CD8-positive, alpha-beta memory T cell (primary cell): ENCODE measurements at regions not wholly inside any gene's neighbourhood (a gene's known extent, or its start where the extent isn't known, plus 50 kb on each side); places are given as distances from the start of the nearest gene placed in this dataset.

Experiments used
- CTCF ChIA-PET: fragments of 350-600 bp; sonication (Branson Sonifier 250); formaldehyde crosslinking; loops from one replicate; lab custom pipeline; 2021; ENCODE audit warnings: antibody characterized with exemption; lab: Charles Lee
- POLR2A ChIA-PET: fragments of 350-600 bp; sonication (Branson Sonifier 250); formaldehyde crosslinking; loops from one replicate; lab custom pipeline; 2021; ENCODE audit warnings: antibody characterized with exemption; lab: Charles Lee
- DNase-seq, 5 donors: peaks; one replicate each; pipeline versions ENCODE4 v3.0.0 to v3.0.0-alpha.2; 2020 to 2022; ENCODE audit warnings: mixed read lengths in 1 of 5
- H3K27ac ChIP-seq: one replicate; pipeline ENCODE4 v1.7.0; 2013; ENCODE audit warnings: low read depth, mild to moderate bottlenecking, low read length, moderate library complexity
- H3K27me3 ChIP-seq: 2 replicates; pipeline ENCODE4 v1.7.0; 2013; ENCODE audit warnings: low read length, mild to moderate bottlenecking; ENCODE audit not compliant: insufficient read depth, poor library complexity, severe bottlenecking
- H3K36me3 ChIP-seq: 2 replicates; pipeline ENCODE4 v1.7.0; 2013; ENCODE audit warnings: mild to moderate bottlenecking, low read length, moderate library complexity; ENCODE audit not compliant: insufficient read depth
- H3K4me1 ChIP-seq: 2 replicates; pipeline ENCODE4 v1.7.0; 2013; ENCODE audit warnings: mild to moderate bottlenecking, low read length, moderate library complexity; ENCODE audit not compliant: insufficient read depth
- H3K4me3 ChIP-seq: 2 replicates; pipeline ENCODE4 v1.7.0; 2013; ENCODE audit warnings: mild to moderate bottlenecking, low read length
- H3K9me3 ChIP-seq: 2 replicates; pipeline ENCODE4 v1.7.0; 2013; ENCODE audit warnings: mild to moderate bottlenecking, low read length
- H3K27ac Mint-ChIP-seq, 8 donors: one replicate each; pipeline ENCODE4 v1.8.0; 2020 to 2021; ENCODE audit warnings: mixed read lengths in 8 of 8, mild to moderate bottlenecking in 6 of 8, inconsistent platforms in 3 of 8, moderate library complexity in 3 of 8
- H3K27me3 Mint-ChIP-seq, 2 donors: one replicate each; pipeline ENCODE4 v1.8.0; 2020 to 2021; ENCODE audit warnings: mixed read lengths in 2 of 2, mild to moderate bottlenecking in 1 of 2, moderate library complexity in 1 of 2
- H3K36me3 Mint-ChIP-seq, 3 donors: one replicate each; pipeline ENCODE4 v1.8.0; 2020 to 2021; ENCODE audit warnings: mixed read lengths in 3 of 3, inconsistent platforms in 1 of 3, mild to moderate bottlenecking in 1 of 3
- H3K4me1 Mint-ChIP-seq, 3 donors: one replicate each; pipeline ENCODE4 v1.8.0; 2020 to 2021; ENCODE audit warnings: mixed read lengths in 3 of 3, inconsistent platforms in 1 of 3, mild to moderate bottlenecking in 1 of 3
- H3K4me3 Mint-ChIP-seq, 7 donors: one replicate each; pipeline ENCODE4 v1.8.0; 2020 to 2021; ENCODE audit warnings: mixed read lengths in 7 of 7, mild to moderate bottlenecking in 6 of 7, moderate library complexity in 4 of 7, inconsistent platforms in 2 of 7
- H3K9me3 Mint-ChIP-seq, 5 donors: one replicate each; pipeline ENCODE4 v1.8.0; 2020 to 2022; ENCODE audit warnings: mixed read lengths in 5 of 5, mild to moderate bottlenecking in 3 of 5, moderate library complexity in 2 of 5, inconsistent platforms in 1 of 5

DNA sequence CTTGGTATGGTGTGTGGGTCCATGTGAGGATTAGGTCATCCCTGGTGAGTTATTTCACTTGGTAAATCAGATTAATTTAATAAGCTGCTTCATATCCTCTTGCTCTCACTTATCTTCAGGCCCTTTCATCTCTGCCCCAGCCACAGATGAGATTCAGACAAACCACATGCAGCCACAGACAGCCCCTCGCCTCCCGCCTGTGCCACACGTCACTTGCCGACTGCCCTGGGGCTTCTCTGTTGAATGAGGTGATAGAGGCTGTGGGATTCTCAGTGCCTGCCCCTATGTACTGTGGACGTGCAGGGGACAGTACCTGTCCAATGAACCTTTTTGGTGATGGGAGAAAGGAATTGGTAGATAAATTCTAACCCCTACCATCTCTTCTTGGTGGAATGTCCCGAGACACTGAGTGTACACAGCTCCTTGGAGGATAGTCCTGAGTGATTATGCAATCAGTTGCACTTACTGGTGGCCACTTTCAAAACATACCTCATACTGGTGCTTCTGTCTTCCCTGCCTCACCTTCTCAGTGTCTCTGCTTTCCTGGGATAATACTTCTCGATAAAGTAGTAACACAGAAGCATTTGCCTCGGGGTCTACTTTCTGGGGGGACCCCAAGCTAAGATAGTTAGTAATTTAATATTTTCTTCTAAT lies 248.7 kb downstream of the TTC6 start:
- H3K4me3 ChIP-seq, result no peak overlapping the region
- CTCF ChIA-PET, result no interaction called here
- H3K4me3 Mint-ChIP-seq, result no peak overlapping the region
- no peaks in the 10 kb centered on the region for H3K4me1 ChIP-seq
- H3K9me3 ChIP-seq, result no peaks in the 10 kb centered on the region
- POLR2A ChIA-PET, result no interaction called here
- peaks cover 0 to 2% (median 0%) of the 10 kb centered on the region in 3 donors for H3K36me3 Mint-ChIP-seq
- H3K36me3 ChIP-seq, result no peaks in the 10 kb centered on the region
- DNase-seq, result no peak
- H3K27ac ChIP-seq, result no peak overlapping the region
- H3K4me1 Mint-ChIP-seq, result no peaks in the 10 kb centered on the region
- no peaks in the 10 kb centered on the region for H3K27me3 ChIP-seq
- no peaks in the 10 kb centered on the region for H3K27me3 Mint-ChIP-seq
- H3K27ac Mint-ChIP-seq, result no peak overlapping the region
- peaks cover 0 to 10% (median 5%) of the 10 kb centered on the region in 5 donors for H3K9me3 Mint-ChIP-seq

DNA sequence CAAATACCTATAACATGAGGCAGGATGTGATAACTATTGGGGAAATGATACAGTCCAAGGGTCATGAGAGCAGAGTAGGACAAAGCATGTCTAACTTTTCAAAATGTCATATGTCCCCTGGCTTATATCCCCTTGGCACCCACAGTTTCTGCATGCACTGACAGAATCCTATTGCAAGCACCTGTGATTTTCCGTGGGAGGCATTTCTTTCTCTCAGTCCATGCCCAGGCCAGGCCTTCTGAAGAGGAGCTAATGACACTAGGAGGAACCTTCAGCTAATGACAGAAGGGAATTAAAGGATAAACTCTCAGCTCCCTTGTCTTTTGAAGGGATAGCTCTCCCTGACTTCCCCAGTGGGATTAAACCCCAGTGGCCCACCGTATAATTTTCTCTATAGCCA lies 249.2 kb downstream of the TTC6 start:
- Histone ChIP-seq H3K27me3 (no peaks in the 10 kb centered on the region), H3K4me3 (no peak overlapping the region), H3K36me3 (no peaks in the 10 kb centered on the region), H3K4me1 (no peaks in the 10 kb centered on the region), H3K9me3 (no peaks in the 10 kb centered on the region), H3K27ac (no peak overlapping the region)
- Mint-ChIP-seq H3K4me1 (no peaks in the 10 kb centered on the region), H3K4me3 (no peak overlapping the region), H3K27me3 (no peaks in the 10 kb centered on the region), H3K36me3 (peaks cover 0 to 2% (median 0%) of the 10 kb centered on the region in 3 donors), H3K27ac (no peak overlapping the region), H3K9me3 (peaks cover 0 to 5% (median 3%) of the 10 kb centered on the region in 5 donors)
- POLR2A ChIA-PET, result no interaction called here
- DNase-seq, result no peak
- CTCF ChIA-PET, result no interaction called here

DNA sequence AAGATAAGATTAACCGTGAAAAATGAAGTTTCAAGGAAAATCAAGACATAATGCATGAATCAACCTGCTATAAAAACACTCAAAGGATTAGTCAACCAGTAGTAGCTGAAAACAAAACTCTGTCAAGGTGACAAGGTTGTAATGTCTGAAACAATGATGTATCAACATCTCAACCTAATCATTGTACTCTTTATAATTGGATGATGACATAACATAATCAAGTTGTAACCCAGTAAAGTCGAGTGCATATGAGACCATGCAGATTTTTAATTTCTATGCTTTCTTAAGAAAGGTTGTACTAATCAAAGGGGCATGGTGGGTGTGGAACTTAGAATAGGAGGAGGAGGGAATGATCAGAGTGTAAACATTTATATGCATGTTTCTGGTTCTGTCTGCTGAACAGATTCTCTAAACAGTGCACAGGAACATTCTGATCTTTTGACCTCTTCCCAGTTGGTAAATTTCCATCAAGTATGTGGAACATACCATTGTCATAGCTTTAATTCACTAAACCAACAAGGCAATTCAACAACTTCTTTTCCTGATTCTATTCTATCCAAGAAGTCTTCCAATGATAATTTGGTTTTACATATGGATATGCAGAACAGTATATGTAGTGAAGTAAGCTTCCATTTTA lies 253.7 kb downstream of the TTC6 start:
- Mint-ChIP-seq H3K36me3 (peaks cover 0 to 2% (median 0%) of the 10 kb centered on the region in 3 donors), H3K27me3 (no peaks in the 10 kb centered on the region)
- CTCF ChIA-PET, result no interaction called here

DNA sequence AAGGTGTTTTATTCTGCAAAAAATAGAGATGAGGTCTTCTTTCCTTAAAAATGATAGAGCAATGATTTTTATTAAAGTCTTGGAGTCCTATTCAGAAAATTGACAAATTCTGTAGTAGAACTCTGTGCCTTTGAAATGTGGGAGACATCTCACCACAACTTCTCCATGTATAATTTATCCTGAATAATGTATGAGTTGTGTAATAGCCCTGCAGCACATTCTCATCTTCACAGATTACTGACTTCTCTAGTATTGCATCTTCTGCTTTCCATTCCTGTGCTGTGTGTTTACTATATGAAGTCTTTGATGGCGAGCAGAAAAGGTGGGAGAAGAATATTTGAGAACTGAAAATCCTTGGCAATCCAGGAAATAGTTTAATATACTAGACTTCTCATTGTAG lies 255.6 kb downstream of the TTC6 start:
- ChIA-PET CTCF (no interaction called here), POLR2A (no interaction called here)
- H3K4me3 ChIP-seq, result no peak overlapping the region

More for the DNA sequence above, 253.7 kb downstream of the TTC6 start:
- Histone ChIP-seq H3K36me3 (no peaks in the 10 kb centered on the region), H3K9me3 (no peaks in the 10 kb centered on the region), H3K27ac (no peak overlapping the region), H3K27me3 (no peaks in the 10 kb centered on the region), H3K4me3 (no peak overlapping the region), H3K4me1 (no peaks in the 10 kb centered on the region)
- Mint-ChIP-seq H3K9me3 (no peaks in the 10 kb centered on the region), H3K27ac (no peak overlapping the region), H3K4me3 (no peak overlapping the region), H3K4me1 (no peaks in the 10 kb centered on the region)
- POLR2A ChIA-PET, result no interaction called here
- DNase-seq, result no peak

DNA sequence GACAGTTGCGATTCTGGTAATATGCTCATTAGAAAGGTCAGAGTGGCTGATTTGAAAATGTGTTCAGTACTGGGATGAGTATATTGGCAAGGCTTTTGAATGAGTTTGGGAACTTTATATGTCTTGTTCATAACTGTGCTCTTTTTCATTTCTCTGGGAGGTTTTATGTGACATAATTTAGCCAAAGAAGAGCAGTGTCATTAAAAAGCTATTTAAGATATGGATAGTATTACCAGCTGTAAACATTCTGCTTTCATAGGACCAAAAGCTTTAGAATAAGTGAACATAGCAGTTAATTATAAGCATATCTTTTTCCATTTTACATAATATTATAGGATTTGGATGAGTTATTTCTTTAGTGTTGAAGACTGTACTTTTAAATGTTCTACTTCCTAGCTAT lies 260.4 kb downstream of the TTC6 start:
- no peak for DNase-seq
- Histone ChIP-seq H3K36me3 (no peaks in the 10 kb centered on the region), H3K27me3 (no peaks in the 10 kb centered on the region), H3K27ac (no peak overlapping the region), H3K9me3 (no peaks in the 10 kb centered on the region), H3K4me3 (no peak overlapping the region), H3K4me1 (no peaks in the 10 kb centered on the region)
- peaks cover 0 to 2% of the 10 kb centered on the region in 2 donors for H3K27me3 Mint-ChIP-seq
- ChIA-PET POLR2A (no interaction called here), CTCF (interaction anchor here (0.8 kb wide), 1 partner anchor 19 kb away, joined by 3 read pairs; no protein-coding TSS in a partner anchor)
- H3K4me3 Mint-ChIP-seq, result no peak overlapping the region
- no peak overlapping the region for H3K27ac Mint-ChIP-seq
- H3K36me3 Mint-ChIP-seq, result no peaks in the 10 kb centered on the region
- no peaks in the 10 kb centered on the region for H3K4me1 Mint-ChIP-seq
- no peaks in the 10 kb centered on the region for H3K9me3 Mint-ChIP-seq

More for the DNA sequence above, 255.6 kb downstream of the TTC6 start:
- Mint-ChIP-seq H3K4me3 (no peak overlapping the region), H3K9me3 (no peaks in the 10 kb centered on the region), H3K27me3 (peaks cover 0 to 2% of the 10 kb centered on the region in 2 donors), H3K36me3 (peaks cover 0 to 2% (median 0%) of the 10 kb centered on the region in 3 donors), H3K4me1 (no peaks in the 10 kb centered on the region), H3K27ac (no peak overlapping the region)
- H3K4me1 ChIP-seq, result no peaks in the 10 kb centered on the region
- no peak for DNase-seq
- no peak overlapping the region for H3K27ac ChIP-seq
- H3K36me3 ChIP-seq, result no peaks in the 10 kb centered on the region
- no peaks in the 10 kb centered on the region for H3K9me3 ChIP-seq
- H3K27me3 ChIP-seq, result no peaks in the 10 kb centered on the region

DNA sequence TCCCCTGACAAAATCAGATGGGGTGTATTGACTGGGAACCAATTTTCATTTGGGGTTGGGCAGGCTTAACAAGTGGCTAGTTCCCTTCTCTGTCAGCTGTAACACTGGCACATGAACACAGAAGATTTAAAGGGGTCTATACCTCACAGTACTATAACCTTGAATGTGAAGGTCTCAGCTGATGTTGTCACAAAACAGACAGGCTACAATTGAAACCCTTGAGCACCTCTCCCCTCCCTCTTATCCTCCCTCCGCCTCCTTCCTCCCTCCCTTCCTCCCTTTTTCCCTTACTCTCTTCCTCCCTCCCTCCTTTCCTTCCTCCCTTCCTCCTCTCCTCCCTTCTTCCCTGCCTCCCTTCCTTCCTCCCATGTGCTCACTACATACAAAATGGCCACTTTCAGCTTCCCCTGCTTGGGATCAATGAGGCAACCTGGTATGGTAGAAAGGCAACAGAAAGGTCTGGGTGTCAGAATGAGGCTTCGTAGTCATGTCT lies 262.4 kb downstream of the TTC6 start:
- POLR2A ChIA-PET, result no interaction called here
- no peaks in the 10 kb centered on the region for H3K9me3 ChIP-seq
- CTCF ChIA-PET, result no interaction called here
- H3K4me3 ChIP-seq, result no peak overlapping the region
- H3K36me3 ChIP-seq, result no peaks in the 10 kb centered on the region
- no peak overlapping the region for H3K27ac ChIP-seq
- Mint-ChIP-seq H3K4me3 (no peak overlapping the region), H3K4me1 (no peaks in the 10 kb centered on the region), H3K27ac (no peak overlapping the region), H3K9me3 (no peaks in the 10 kb centered on the region), H3K36me3 (no peaks in the 10 kb centered on the region), H3K27me3 (peaks cover 0 to 2% of the 10 kb centered on the region in 2 donors)
- no peak for DNase-seq
- no peaks in the 10 kb centered on the region for H3K4me1 ChIP-seq
- H3K27me3 ChIP-seq, result no peaks in the 10 kb centered on the region

DNA sequence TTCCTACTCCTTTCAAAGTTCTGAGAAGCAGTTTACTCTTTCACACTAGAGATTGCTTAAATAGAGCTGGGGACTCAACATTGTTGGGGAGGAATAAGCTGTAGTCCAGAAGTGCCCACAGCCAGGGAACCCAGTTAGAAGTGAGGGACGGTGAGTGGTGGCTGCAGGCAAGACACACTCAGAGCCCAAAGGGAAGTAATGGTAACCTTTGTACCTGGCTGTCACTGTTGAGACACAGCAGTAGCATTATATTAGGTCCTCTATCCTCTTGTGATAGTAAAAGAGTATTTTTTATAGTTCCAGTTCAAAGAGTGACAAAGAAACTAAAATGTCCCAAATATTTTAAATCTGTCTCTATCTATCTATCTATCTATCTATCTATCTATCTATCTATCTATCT lies 263.3 kb downstream of the TTC6 start:
- no peak for DNase-seq
- CTCF ChIA-PET, result no interaction called here
- no peaks in the 10 kb centered on the region for H3K9me3 Mint-ChIP-seq
- Histone ChIP-seq H3K4me3 (no peak overlapping the region), H3K27ac (no peak overlapping the region), H3K27me3 (no peaks in the 10 kb centered on the region), H3K36me3 (no peaks in the 10 kb centered on the region), H3K4me1 (no peaks in the 10 kb centered on the region), H3K9me3 (no peaks in the 10 kb centered on the region)
- no peak overlapping the region for H3K4me3 Mint-ChIP-seq
- no peaks in the 10 kb centered on the region for H3K36me3 Mint-ChIP-seq
- peaks cover 0 to 2% of the 10 kb centered on the region in 2 donors for H3K27me3 Mint-ChIP-seq
- no peaks in the 10 kb centered on the region for H3K4me1 Mint-ChIP-seq
- no peak overlapping the region for H3K27ac Mint-ChIP-seq
- POLR2A ChIA-PET, result no interaction called here

DNA sequence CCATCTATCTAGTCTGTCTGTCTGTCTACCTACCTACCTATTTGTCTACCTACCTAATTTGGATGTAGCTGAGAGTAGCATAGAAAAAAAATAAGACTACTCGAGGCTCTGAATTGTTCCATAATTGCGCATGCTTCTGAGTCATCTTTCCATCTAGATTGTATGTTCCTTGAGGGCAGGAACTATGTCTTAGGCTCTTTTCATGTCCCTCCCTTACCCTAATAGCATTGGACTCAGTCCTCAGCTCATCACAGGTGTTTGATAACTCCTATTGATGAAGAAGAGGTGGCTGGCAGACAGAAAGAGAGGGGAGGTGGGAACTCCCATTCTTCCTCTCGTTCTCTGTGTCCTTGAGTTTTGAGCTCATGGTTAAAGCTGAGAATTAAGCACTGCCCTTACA lies 263.7 kb downstream of the TTC6 start:
- POLR2A ChIA-PET, result no interaction called here

More for the DNA sequence above, 263.7 kb downstream of the TTC6 start:
- Mint-ChIP-seq H3K9me3 (no peaks in the 10 kb centered on the region), H3K36me3 (no peaks in the 10 kb centered on the region), H3K4me3 (no peak overlapping the region), H3K27ac (no peak overlapping the region), H3K4me1 (no peaks in the 10 kb centered on the region), H3K27me3 (peaks cover 0 to 2% of the 10 kb centered on the region in 2 donors)
- Histone ChIP-seq H3K27ac (no peak overlapping the region), H3K27me3 (no peaks in the 10 kb centered on the region), H3K4me1 (no peaks in the 10 kb centered on the region), H3K9me3 (no peaks in the 10 kb centered on the region), H3K36me3 (no peaks in the 10 kb centered on the region), H3K4me3 (no peak overlapping the region)
- CTCF ChIA-PET, result no interaction called here
- DNase-seq, result no peak
